NCI-H226 (cell line): ENCODE measurements at regions not wholly inside any gene's neighbourhood (a gene's known extent, or its start where the extent isn't known, plus 50 kb on each side); places are given as distances from the start of the nearest gene placed in this dataset.
A peak's percentile ranks its signal among the peaks of the same experiment; 100 is the strongest.
"Not testable (repeated sequence)": the region's sequence is repeated elsewhere in the genome, so short reads cannot be mapped to it uniquely, and the experiment has no call there.

Source experiments
- DNase-seq: peaks from one replicate; pipeline ENCODE4 v3.0.0-alpha.2; 2015

DNA sequence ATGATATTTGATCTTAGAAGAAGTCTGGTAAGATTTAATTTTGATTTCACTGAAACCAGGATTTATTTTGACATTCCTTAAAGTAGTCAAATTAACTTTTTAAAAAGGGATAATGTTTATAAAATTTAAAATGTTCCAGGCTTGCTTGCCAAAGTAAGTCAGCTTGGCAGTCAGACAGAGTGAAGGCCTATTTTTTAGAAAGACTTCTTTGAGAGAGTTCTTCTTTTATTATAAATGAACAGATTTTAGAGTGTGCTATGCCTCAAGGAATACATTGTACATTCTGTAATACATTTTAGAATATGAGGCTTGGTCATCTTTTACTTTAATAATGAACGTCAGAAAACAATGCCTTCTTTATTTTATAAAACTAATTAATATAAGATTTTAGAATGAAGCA, 138.7 kb downstream of the DISP1 start:
- DNase-seq = no peak

DNA sequence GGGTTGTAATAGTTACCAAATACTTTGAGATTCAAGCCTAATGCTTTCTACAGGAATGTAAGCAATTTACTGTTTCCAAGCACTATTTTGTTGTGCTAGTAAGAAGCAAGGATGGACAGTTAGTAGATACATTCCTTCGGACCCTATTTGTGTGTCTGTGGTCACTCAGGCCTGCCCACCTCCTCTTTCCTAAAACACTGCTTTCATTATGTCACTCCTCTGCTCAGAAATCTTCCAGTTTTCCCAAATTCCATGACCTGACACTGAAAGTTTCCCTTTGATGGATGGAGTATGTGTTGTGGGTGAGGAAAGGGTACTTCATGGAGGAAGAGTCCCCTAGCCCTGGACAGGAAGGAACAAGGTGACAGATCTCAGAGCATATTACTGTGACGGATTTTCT, 141.1 kb downstream of the DISP1 start:
- no peak for DNase-seq

DNA sequence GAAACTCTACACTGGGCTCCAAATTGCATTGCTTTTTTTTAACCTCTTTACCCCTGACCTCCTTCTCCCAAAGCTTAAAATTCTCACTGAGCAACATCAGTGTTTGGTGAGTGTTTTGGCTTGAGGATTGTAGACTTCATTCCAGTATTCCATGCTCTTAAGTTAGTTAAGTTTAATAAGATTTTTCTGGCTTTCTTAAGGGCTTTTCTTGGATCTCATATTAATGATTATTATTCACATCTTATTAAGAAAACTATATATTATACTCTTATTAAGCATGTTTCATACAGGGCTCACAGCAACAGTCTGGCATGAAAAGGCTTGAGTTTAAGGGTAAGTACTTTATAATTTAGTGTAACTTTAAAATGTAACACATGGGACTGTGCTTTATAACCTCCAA, 141.8 kb downstream of the DISP1 start:
- no peak for DNase-seq

DNA sequence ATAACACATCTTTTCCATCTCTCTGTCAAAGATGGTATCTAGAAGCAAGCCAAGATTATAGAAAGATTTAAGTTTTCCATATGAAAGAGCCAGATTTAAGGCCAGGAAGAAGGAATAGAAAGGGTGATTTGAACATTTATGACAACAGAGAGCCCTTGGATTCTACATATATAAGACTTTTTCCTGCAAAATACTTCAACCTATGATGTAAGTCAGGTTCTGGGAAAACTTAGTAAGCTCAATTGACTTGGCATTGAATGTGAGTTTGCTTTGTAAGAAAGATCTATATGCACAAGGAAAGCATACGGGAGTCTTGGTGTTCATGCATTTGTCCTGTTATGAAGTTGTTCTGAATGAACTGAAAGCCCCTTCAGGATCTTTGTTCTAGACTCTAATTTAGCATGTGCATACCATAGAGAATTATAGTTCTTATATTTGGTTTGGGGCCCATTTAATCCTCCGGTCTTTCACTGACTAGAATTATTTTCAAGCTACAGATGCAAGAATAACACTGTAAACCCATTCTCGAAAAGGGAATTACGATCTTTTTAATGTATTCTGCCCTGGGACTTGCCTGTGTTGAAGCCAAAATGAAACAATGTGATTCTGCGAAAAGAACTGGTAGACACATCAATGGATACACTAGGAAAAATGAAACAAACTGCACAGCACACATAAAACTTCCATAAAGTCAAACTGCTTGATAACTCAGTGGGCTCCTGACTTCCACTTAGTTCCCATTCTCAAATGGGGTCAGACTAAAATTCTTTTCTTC, 152.8 kb downstream of the DISP1 start:
- no peak for DNase-seq

DNA sequence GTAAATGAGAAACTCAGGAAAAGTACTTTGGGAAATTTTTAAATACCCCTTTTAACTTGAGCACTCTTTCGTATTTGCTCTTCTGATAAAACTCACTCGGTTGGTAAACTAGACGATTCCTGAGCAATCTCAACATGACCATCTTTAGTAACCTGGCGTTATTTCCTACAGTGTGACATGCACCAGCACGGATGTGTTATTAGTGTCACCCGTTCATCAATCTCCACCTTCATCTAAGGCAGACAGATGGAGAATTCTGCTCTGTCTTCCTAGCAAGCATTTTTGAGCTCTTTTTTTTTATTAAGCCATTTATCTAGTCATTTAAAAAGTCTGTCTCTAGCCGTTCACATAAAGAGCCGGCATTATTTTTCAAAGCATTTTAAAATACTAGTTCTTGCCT, 155.2 kb downstream of the DISP1 start:
- DNase-seq = no peak

DNA sequence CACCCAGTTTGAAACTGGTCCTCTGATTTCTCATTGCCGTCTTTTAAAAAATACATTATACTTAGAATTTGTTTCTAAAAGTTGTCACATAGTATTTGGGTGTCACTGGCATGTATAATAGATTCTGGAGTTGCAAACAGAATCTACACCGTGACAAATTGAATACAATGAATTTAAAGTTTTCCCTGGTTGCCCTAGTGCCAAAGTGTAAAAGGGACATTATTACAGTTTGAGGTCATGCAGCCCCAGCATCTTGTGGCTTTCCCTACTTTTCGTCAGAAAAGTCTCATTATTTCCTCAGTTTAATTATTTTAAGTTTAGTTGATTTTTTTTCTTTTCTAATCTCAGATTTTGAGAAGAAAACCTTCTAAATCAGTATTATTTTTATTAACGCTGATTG, 155.9 kb downstream of the DISP1 start:
- no peak for DNase-seq

DNA sequence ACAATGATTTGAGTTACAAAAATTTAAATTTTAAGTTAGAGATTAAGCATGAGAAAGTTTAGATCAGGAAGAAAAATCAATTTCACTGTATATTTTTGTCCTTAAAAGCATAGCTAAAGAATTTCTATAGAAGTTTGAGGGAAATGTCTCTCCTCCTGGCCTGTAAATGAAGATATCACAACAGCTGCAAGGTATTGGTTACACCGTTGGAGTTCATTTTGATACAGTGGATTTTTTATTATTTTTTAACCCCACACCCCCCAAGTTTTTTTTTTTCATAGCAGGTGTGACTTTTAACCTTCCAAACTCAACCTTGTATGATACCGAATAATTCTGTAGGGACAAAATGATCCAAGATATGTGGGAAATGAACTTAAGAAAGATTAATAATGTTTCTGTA, 156.3 kb downstream of the DISP1 start:
- no peak for DNase-seq

DNA sequence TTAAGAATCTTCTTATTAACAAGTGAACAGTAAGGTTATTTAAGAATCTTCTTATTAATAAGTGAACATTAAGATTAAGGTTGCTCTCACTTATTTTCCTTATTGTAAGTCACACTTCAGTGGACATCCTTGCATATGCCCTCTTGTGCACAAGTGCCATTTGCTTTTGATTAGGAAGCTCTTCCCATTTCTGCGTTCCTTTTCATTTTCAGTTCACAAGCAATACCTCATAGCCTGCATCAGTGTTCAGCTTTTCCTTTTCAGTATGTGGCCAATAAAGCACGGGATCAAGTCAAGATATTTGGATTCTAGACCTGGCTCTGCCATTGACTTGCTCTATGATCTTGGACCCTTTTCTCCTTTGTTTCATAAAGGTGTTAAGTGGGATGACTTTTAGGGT, 158.7 kb downstream of the DISP1 start:
- no peak for DNase-seq

DNA sequence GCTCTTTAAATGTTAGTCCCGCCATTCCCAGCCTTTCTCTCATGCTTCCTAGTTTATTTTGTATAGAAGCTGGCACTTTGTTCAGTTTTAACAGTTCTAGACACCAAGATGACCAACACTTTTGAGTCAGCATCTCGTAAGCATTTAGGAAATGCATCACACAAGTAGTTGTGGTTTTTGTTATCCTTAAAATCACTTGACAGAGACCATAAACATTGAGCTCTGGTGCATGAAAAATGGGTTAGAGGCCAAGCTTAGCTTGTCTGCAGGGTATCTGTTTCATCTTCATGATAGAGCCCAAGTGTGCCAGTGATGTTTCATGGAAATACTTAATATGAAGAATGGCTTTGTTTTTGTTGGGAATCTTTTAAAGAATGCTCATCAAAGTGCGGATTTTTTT, 159.7 kb downstream of the DISP1 start:
- peak; percentile 62 for DNase-seq

DNA sequence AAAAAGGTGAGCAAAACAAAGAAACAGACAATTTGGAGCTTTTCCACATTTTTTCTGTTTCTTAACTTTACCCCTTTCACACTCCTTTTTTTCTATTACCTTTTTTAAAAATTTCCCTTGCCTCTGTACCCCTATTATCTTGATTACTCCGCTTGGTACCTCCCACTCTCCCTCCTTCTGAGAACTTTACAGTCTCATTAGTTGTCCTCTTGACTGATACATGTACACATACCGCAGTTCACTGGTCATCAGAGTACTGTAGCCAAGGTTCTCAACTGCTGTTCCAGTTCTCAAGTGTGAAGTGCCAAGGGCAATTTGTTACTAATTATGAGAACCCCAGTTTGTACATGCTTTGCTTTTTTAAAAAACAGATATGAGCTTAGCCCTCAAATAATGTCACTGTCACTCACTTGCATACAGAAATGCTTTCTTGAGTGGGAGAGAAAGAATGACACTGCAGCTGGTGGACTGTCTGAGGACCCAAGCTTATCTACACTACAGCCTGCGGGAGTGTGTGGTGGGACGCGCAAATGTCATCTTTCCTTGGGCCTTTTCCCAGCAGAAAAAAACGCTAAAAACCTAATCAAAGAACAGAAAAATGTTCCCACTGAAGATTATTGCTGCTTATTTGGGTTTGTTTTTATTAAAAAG, 160.8 kb downstream of the DISP1 start:
- peak; percentile 7 for DNase-seq

DNA sequence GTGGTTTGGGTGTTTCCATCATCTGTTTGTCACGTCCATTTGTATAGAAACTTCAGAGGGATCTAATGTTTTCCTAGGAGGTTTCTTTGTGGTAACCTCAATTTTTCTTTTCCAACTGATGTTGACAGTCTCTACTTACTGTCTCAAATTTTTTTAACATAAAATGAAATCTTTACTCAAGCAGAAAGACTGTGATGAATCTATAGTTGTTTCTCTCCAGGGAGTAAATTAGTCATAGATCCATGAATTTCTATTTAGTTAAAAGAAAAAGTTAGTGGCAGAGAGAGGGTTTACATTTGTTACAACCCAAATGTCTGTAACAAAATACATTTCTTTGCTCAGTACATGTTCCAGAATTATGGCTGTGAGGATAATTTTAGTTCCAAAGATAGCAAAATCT, 161.6 kb downstream of the DISP1 start:
- DNase-seq = no peak

DNA sequence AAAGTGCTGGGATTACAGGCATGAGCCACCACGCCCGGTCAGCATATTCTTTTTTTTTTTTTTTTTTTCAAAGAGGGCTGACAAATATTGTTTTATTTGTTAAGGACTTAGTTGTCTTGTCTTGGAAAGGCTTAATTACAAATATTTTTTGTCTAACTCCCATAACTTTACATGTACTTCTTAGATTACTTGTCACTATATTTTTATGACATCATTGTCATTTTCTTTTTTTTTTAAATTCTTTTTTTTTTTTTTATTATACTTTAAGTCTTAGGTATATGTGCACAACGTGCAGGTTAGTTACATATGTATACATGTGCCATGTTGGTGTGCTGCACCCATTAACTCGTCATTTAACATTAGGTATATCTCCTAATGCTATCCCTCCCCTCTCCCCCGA, 162.5 kb downstream of the DISP1 start:
- not testable (repeated sequence) for DNase-seq

DNA sequence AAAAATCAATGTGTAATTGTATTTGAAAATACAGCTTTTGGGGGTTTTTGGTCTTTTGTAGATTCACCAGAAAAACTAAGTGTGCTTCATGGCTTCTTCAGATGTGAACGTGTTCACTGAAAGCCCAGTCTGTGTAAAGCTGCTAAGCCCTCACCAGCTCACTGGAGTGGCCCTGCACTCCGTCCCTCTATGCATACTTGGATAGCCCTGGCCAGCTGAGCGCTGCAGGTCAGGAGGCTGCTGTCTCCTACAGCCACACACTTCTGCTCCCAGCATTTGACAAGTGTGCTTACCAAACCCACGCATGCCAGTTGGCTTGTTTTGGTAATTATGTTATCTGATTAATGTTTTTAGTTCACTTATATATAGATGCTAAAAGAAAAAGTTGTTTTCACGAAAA, 163.5 kb downstream of the TLR5 start:
- no peak for DNase-seq

DNA sequence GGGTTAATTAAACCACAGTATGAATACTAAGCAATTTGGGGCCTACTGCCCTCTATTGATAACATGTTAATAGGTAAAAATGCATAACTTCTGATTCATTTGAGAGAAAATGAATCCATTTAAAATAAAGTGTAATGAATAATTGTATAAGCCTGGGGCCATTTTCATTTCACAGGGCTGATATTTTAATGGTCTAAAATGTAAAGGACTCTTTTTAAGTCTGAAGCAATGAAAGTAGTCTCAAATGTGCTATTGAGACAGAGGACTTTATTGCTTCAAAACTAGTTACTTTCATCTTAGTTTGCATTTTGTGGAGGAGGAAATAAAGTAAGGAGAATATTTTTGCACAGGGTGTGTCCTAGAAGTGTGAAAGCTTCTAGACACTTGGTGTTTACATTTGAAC, 155.4 kb downstream of the TLR5 start:
- no peak for DNase-seq

DNA sequence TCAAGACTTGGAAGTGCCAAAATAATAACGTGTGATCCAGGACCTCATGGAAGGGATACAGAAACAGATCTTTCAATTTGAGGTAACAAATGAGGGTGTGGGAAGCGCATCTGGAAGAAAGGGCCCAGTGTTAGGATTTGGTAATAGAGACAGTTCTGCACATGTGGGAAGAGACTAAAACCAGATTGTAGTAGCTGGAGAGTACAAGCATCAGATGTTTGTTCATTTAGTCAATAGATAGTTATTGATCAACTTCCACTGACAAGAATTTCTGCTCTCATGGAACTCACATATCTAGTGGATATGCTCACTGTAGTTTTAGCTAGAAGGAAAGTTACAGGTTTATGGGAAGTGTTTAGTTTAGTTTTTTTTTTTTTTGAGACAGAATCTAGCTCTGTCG, 153.6 kb downstream of the TLR5 start:
- DNase-seq = no peak

DNA sequence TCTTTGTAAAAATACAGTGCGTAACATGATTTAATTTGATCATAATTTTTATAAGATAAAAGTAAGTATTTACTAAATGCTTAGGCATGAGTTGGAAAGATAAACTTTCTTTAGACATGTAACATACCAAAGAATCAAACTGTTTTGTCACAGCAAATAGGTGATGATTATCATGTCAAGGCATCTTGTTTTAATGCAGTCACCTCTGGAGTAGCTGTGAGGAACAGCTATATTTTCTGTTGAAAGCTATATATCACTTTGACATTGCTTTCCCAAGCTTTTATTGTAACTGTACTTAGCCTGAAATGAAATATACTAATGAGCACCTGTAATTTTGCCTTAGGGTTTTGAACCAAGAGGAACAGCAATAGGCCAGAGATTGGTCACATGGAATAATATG, 151.9 kb downstream of the TLR5 start:
- DNase-seq = no peak

DNA sequence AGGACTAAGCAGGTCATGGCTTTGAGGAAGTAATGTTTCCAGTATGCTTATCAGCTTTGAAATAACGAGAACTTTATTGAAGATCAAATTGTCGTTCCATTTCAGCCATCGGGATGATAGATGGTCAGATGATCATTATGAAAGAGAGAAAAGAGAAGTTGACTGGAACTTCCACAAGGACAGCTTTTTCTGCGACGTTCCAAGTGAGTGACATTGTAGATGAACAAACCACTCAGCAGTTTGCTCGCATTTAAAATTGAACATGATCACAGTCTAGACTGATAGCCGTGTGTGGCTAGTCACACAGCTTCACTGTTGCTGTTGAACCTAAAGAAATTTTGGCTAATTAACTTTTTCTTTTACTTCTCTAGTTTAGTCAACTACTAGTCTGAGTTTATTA, 151.1 kb downstream of the TLR5 start:
- no peak for DNase-seq

DNA sequence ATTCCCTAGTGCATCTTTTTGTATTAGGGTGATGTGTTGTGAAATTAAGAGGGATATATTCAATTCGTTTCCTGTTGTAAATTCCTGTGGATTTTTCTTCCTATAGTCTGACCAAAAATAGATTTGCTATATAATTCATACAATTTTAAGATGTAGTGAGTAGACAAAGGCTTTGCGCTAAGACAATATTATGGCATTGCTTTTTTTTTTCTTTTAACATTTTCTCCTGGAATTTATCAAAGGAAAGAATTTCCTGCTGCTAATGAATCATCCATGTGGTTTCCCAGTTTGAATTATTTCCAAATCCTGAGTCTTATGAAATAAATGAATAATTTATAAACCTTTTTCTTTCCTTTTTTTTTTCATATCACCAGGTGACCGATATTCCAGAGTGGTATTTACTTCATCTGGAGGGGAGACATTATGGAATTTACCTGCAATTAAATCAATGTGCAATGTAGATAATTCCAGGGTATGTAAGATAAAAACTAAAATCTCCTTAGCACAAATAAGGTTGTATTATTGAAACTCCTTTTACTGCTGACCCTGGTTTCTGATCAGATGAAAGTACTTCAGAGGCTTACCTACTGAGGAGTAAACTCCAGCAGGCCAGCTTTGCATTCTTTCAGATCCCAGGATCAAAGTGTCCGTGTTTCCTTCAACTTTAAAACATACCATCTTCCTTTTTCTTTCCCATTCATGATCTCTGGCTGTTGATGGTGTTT, 148.4 kb downstream of the TLR5 start:
- DNase-seq = peak; percentile 41

DNA sequence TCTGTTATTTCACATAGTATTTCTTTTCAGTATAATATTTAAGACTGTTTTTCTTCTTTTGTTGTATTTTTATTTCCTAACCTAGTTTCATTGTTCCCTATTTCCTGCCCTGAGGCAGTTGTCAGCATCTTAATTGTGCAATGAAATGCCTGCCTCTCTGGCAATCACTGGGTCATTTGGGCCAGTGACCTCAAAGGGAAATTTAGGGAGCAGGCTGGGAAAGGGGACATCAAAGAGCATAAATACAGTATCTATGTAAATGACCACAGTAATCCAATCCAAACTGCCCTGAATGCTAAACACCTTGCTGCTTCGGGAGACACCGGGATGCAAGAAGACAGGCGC, 147.8 kb downstream of the TLR5 start:
- peak; percentile 5 for DNase-seq

DNA sequence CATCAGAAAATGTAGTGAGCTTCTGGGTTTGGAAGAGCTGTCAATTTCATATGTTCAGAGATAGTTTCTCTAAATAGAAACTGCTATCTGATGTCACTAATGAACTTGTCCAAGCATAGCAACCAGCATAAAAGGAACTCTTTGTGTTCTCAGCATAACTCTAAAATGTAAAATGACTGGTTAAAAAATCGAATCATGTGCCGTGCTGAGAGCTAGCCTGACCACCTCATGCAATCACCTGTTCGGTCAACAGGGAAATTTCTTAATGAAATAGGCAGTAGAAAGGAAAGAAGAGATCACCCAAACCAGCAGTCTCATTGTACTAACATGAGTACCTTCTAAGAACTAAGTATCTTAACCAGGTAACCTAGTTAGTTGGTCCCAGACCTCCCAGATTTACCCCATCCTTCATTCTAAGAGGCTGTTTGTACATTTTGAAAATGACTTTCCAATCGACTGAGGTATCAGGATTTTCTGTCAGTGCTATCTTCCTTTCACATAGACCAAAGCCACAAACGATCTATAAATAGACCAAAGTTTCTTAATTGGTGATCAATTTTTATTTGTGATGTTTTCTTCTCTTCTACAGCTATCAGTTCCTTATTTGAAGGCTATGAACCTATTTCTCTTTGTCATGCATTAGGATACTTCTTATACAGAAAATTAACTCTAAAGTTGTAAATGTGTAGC, 147.3 kb downstream of the TLR5 start:
- no peak for DNase-seq

DNA sequence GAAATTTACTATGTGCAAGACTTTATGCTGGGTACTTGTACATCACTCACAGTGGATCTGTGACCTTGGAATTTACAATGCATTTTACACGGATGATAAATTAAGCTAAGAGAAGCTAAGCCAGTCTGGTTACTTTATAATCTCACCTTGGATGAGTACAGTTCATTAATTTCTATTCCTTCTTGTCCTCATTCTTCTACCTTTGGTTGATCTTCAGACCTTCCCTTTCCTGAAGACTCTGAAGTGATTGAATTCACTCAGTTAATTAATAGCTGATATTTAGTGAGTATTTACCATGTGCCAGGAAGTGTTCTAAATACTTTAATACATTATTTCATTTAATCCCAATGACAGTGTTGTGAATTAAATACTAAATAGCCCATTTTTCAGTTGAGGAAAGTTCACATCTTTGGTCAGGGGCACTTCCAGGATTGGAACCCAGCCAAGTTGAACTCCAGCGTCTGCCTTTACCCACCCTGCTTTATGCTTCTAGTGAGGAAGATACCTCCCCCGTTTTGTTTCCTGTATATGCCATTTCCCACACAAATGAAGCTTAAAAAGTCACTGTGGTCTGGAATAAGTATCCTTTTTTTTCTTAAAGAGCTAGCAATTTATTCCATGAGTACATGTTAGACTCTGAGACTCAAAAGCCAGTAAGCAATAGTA, 146.6 kb downstream of the TLR5 start:
- no peak for DNase-seq

DNA sequence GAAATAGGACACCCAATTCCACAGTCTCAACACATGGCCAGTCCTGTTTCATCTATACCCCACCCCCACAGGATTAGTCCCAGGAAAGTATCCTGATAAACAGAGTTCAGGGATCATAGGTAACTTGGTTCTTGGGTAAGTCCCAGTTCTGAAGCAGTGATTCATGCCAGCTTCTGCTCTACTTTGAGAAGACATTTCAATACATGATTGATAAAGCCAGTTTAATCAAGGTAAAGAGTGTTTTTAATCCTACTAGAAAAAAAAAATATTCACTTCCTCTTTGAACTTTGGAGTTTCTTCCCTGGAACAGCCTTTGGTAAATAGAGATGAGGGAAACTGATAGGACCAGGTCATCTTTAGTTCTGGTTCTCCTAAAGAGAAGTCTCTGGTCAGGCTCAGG, 142.4 kb downstream of the TLR5 start:
- no peak for DNase-seq
